Urinary bladder (tissue), 3 donors: ENCODE measurements at regions not wholly inside any gene's neighbourhood (a gene's known extent, or its start where the extent isn't known, plus 50 kb on each side); places are given as distances from the start of the nearest gene placed in this dataset.

Source experiments
- DNase-seq: peaks from one replicate; pipeline ENCODE4 v3.0.0-alpha.2; 2015; ENCODE audit errors: extremely low spot score
- H3K27ac ChIP-seq: one replicate; pipeline ENCODE4 v1.5.1; 2013; ENCODE audit warnings: low read depth, mild to moderate bottlenecking, moderate library complexity
- H3K36me3 ChIP-seq: one replicate; pipeline ENCODE4 v1.6.1; 2013; ENCODE audit warnings: mild to moderate bottlenecking, moderate library complexity; ENCODE audit not compliant: insufficient read depth
- H3K4me1 ChIP-seq: one replicate; pipeline ENCODE4 v1.6.1; 2013; ENCODE audit warnings: mild to moderate bottlenecking, moderate library complexity; ENCODE audit not compliant: insufficient read depth
- H3K4me3 ChIP-seq: one replicate; pipeline ENCODE4 v1.5.1; 2013; ENCODE audit warnings: low read depth, low read length
- WGBS: extraction: QIAGEN DNeasy Blood & Tissue Kit; methylation state at CpG from one replicate; pipeline ENCODE4 v1.1.7; 2013; 5-methylcytosine and 5-hydroxymethylcytosine counted together
- donor health status: healthy with polysubstance abuse.
- donor health status: healthy.

GRCh38 chr14:104329793-104330192, 191.4 kb downstream of the KIF26A start:
- Histone ChIP-seq H3K36me3 (no peaks in the 10 kb centered on the region), H3K4me3 (no peak overlapping the region), H3K27ac (no peak overlapping the region), H3K4me1 (no peaks in the 10 kb centered on the region)
- WGBS, result 98% methylated on average over 1 of the region's 1 CpG
- DNase-seq, result no peak

DNA sequence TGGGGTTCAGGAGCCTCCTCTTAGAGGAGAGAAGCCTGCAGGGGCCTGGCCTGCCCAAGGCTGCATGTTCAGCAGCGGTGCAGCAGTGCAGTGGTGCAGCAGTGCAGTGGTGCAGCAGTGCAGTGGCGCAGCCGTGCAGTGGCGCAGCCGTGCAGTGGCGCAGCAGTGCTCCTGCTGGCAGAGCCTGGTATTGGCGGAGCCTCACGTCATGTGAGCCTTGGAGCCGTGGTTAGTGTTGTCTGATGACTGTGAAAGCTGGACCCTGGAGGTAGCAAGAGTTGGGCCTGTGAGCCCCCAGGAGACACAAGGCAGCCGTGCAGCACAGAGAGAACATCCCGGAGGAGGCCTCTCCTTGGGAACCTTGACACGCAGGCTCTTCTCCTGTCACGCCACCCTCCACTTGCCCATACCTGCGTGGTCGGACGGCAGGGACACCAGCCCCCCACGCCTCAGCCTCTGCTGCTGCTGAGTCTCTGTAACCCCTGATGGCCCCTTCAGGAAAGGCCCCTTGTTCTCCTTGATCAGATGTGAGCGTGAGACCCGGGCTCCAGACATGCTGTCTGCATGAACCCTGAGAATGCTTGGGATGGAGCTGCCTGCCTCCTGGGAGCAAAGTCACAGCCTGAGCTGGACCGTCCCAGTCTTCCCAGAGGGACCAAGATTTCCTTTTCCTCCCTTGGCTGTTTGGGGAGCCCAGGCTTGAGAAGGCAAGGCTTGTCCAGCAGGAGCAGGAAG, 193.7 kb downstream of the KIF26A start:
- no peaks in the 10 kb centered on the region for H3K36me3 ChIP-seq
- no peak for DNase-seq
- 89% methylated on average over 20 of the region's 20 CpGs for WGBS

DNA sequence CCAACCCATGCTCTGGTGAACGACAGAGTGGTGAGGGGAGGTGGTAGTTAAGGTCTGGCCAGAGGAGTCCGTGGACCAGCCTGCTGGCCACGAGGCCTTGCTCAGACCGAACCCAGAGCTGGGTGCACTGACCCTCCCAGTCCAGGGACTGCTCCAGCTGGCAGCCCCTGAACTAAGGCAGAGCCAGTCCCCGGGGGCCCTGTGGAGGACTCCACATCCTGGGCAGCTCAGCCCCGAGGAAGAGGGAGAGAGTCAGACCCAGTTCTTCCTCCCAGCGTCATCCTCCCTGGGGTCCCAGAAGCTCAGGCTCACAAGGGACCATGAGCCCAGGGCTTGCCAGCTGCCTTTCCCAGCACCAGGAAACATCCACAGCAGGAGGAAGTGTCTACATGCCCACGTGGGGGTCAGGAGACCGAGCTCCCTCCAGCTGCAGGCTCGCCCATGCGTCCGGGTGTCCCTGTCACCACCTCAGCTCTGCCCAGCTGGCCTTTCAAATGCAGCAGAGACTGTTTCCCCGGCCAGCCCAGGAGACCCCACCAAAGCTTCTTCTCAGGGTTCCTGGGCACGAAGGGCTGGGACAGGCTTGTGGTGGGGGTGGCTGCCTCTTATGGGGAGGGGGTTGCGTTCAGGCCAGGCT, 194.4 kb downstream of the KIF26A start:
- Histone ChIP-seq H3K4me1 (no peaks in the 10 kb centered on the region), H3K36me3 (no peaks in the 10 kb centered on the region), H3K27ac (no peak overlapping the region), H3K4me3 (no peak overlapping the region)
- no peak for DNase-seq
- 65% methylated on average over 15 of the region's 15 CpGs for WGBS

More for the DNA sequence above, 193.7 kb downstream of the KIF26A start:
- no peak overlapping the region for H3K4me3 ChIP-seq
- no peaks in the 10 kb centered on the region for H3K4me1 ChIP-seq
- no peak overlapping the region for H3K27ac ChIP-seq

GRCh38 chr14:104333646-104334423, 195.4 kb downstream of the KIF26A start:
- WGBS, result 65% methylated on average over 39 of the region's 39 CpGs
- DNase-seq, result no peak
- no peaks in the 10 kb centered on the region for H3K36me3 ChIP-seq
- no peak overlapping the region for H3K27ac ChIP-seq
- no peak overlapping the region for H3K4me3 ChIP-seq
- no peaks in the 10 kb centered on the region for H3K4me1 ChIP-seq

- H3K36me3 ChIP-seq, result no peaks in the 10 kb centered on the region
- no peaks in the 10 kb centered on the region for H3K4me1 ChIP-seq
- 72% methylated on average over 31 of the region's 31 CpGs for WGBS
- H3K27ac ChIP-seq, result no peak overlapping the region
- H3K4me3 ChIP-seq, result no peak overlapping the region
- no peak for DNase-seq
These were observed 196.2 kb downstream of the KIF26A start for GRCh38 chr14:104334424-104335161.

GRCh38 chr14:104335176-104335575, 196.8 kb downstream of the KIF26A start:
- Histone ChIP-seq H3K36me3 (no peaks in the 10 kb centered on the region), H3K4me1 (no peaks in the 10 kb centered on the region), H3K4me3 (no peak overlapping the region), H3K27ac (no peak overlapping the region)
- no peak for DNase-seq
- 82% methylated on average over 4 of the region's 4 CpGs for WGBS

DNA sequence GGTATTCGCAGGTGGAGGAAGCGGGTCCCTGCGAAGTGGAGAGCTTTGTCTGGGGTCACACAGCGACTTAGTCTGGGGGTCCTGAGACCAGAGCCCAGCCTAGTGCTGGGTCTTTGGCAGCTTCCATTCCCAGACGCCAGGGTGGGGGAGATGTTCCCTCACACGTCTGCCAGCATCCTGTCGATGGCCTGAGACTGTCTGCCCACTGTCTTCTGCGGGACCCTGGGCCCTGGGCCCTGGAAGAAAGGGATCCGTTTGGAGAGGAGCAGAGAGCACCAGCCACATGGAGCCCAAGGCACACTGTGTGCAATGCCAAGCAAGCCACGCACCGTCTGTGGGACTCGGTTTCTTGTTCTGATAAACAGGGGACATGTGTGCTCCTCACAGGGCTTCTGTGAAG, 197.2 kb downstream of the KIF26A start:
- Histone ChIP-seq H3K36me3 (no peaks in the 10 kb centered on the region), H3K4me3 (no peak overlapping the region), H3K27ac (no peak overlapping the region), H3K4me1 (no peaks in the 10 kb centered on the region)
- WGBS, result 85% methylated on average over 12 of the region's 12 CpGs
- no peak for DNase-seq

GRCh38 chr14:104337351-104337750, 199.0 kb downstream of the KIF26A start:
- Histone ChIP-seq H3K36me3 (no peaks in the 10 kb centered on the region), H3K4me1 (no peaks in the 10 kb centered on the region), H3K27ac (no peak overlapping the region), H3K4me3 (no peak overlapping the region)
- WGBS, result 73% methylated on average over 4 of the region's 4 CpGs
- DNase-seq, result no peak

GRCh38 chr14:104339361-104339760, 201.0 kb downstream of the KIF26A start:
- no peak overlapping the region for H3K4me3 ChIP-seq
- DNase-seq, result no peak
- WGBS, result 71% methylated on average over 1 of the region's 1 CpG
- no peaks in the 10 kb centered on the region for H3K4me1 ChIP-seq
- no peaks in the 10 kb centered on the region for H3K36me3 ChIP-seq
- no peak overlapping the region for H3K27ac ChIP-seq

DNA sequence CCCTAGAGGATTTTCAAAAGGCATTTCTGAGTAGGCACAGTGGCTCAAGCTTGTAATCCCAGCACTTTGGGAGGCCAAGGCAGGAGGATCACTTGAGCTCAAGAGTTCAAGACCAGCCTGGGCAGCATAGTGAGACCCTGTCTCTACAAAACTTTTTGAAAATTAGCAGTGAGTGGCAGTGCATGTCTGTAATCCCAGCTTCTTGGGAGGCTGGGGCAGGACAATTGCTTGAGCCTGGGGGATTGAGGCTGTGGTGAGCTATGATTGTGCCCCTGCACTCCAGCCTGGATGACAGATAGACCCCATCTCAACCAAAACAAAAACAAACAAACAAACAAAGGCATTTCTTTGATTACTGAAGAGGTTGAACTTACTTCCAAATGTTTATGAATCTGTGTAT, 201.4 kb downstream of the KIF26A start:
- Histone ChIP-seq H3K27ac (no peak overlapping the region), H3K36me3 (no peaks in the 10 kb centered on the region), H3K4me1 (no peaks in the 10 kb centered on the region), H3K4me3 (no peak overlapping the region)
- no peak for DNase-seq

DNA sequence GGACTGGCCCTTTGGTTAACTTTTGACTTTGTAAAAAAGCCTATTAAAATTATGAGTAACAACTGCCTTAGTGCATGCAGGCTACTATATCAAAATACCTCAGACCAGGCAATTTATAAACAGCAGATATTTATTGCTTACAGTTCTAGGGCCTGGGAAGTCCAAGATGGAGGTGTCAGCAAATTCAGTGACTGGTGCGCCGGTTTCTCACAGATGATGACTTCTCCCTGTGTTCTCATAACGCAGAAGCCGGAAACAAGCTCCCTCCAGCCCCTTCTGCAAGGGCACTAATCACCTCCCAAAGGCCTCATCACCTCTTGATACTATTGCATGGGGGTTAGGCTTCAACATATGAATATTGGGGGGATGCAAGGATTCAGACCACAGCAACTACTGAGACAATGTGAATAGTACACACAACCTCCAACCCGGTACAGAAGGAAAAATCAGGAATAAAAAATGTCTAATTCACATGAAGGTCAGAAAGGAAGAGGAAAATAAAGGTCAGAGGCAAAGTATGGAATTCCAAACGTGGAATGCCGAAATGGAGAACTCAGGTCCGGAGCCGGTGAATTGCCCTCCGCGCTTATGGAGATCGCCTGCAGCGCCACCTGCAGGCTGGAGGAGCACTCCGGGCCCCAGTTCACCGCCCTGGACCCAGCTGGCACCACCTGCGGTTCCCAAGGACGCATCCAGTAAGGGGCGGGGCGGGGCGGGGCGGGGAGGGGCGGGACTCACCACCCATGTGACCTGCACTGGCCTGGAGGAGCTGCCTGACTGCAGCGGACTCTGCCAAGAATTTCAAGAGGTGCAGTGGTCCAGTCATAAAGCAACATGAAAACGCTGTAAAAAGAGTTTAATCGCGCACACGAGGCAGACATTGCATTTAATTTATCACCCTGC, 203.4 kb downstream of the KIF26A start:
- Histone ChIP-seq H3K4me1 (no peaks in the 10 kb centered on the region), H3K27ac (no peak overlapping the region), H3K4me3 (no peak overlapping the region), H3K36me3 (no peaks in the 10 kb centered on the region)
- no peak for DNase-seq
- WGBS, result 35% methylated on average over 27 of the region's 27 CpGs

GRCh38 chr14:104342435-104343293, 204.3 kb downstream of the KIF26A start:
- no peaks in the 10 kb centered on the region for H3K4me1 ChIP-seq
- 57% methylated on average over 22 of the region's 22 CpGs for WGBS

More at GRCh38 chr14:104342435-104343293, 204.3 kb downstream of the KIF26A start:
- Histone ChIP-seq H3K36me3 (no peaks in the 10 kb centered on the region), H3K4me3 (no peak overlapping the region), H3K27ac (no peak overlapping the region)
- DNase-seq, result no peak
